Right cardiac atrium (tissue), 5 donors: ENCODE measurements at regions not wholly inside any gene's neighbourhood (a gene's known extent, or its start where the extent isn't known, plus 50 kb on each side); places are given as distances from the start of the nearest gene placed in this dataset.
A peak's percentile ranks its signal among the peaks of the same experiment; 100 is the strongest.

Experiments used
- ATAC-seq, 2 donors: fragments of 200-7000 bp; cut with Tn5 transposase; one replicate each; pipeline versions ENCODE4 v1.8.0 to v1.9.1; 2020; ENCODE audit warnings: moderate library complexity in 2 of 2, mild to moderate bottlenecking in 1 of 2
- DNase-seq, 3 donors: peaks; one replicate each; pipeline ENCODE4 v3.0.0-alpha.2; 2020
- H3K27ac ChIP-seq: one replicate; pipeline ENCODE4 v1.5.1; 2013; ENCODE audit warnings: mild to moderate bottlenecking, low read length, control low read depth, moderate library complexity
- H3K27me3 ChIP-seq: one replicate; pipeline ENCODE4 v1.6.1; 2013; ENCODE audit not compliant: control insufficient read depth, insufficient read depth
- H3K4me1 ChIP-seq: one replicate; pipeline ENCODE4 v1.6.1; 2013; ENCODE audit warnings: low read length; ENCODE audit not compliant: control insufficient read depth, insufficient read depth
- H3K4me3 ChIP-seq: one replicate; pipeline ENCODE4 v1.5.1; 2013; ENCODE audit warnings: low read length, control low read depth
- H3K9me3 ChIP-seq: one replicate; pipeline ENCODE4 v1.6.1; 2013; ENCODE audit warnings: low read length; ENCODE audit not compliant: control insufficient read depth
- WGBS: extraction: QIAGEN DNeasy Blood & Tissue Kit; methylation state at CpG from one replicate; pipeline ENCODE4 v1.1.7; 2013; 5-methylcytosine and 5-hydroxymethylcytosine counted together
- intact Hi-C, 4 donors: fragments of 100-400 bp; cut with DNase I; formaldehyde crosslinking; loops; one replicate each; pipeline versions ENCODE4 v1.11.0 to v1.14.0; 2022 to 2023
- donor health status: healthy with polysubstance abuse.
- donor health status: DM: no; HTN: yes; CAD: no.
- donor health status: DM: no; HTN: no; CAD: no.
- donor health status: DM: no; HTN: yes; CAD: no; lungs with severe emphysema.
- donor health status: DM: yes; HTN: yes; CAD: no.

DNA sequence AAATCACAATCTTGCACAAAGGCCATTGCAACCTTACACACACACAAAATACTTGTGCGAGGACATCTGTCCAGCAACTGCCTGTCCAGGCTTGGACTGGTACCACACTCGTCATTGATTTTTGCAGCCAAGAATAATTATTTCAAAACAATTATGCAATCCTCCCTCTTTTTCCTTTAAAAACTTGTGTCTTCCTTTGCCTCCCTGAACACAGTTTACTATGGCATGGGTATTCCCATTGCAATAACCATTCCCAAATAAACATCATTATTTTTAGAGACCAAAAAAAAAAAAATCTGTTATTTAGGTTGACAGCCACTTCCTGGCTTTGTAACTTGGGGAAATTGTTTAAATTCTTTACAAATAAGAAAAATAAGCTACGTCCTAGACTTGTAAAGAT lies 54.0 kb downstream of the C11orf91 start:
- Histone ChIP-seq H3K4me1 (peaks cover 2% of the 10 kb centered on the region), H3K27ac (no peak overlapping the region), H3K27me3 (no peaks in the 10 kb centered on the region), H3K4me3 (no peak overlapping the region), H3K9me3 (no peaks in the 10 kb centered on the region)
- DNase-seq (no peak), ATAC-seq (peak in 1 of 2 donors; percentile 63)
- intact Hi-C loops, result no loop called here
- WGBS, result 40% methylated on average over 3 of the region's 3 CpGs

GRCh38 chr11:33646168-33646567 lies 54.5 kb downstream of the C11orf91 start:
- intact Hi-C loops, result no loop called here
- Histone ChIP-seq H3K27me3 (no peaks in the 10 kb centered on the region), H3K4me3 (no peak overlapping the region), H3K4me1 (no peaks in the 10 kb centered on the region), H3K27ac (no peak overlapping the region), H3K9me3 (no peaks in the 10 kb centered on the region)
- no peak for DNase-seq
- 89% methylated on average over 4 of the region's 4 CpGs for WGBS
- ATAC-seq, result no peak

DNA sequence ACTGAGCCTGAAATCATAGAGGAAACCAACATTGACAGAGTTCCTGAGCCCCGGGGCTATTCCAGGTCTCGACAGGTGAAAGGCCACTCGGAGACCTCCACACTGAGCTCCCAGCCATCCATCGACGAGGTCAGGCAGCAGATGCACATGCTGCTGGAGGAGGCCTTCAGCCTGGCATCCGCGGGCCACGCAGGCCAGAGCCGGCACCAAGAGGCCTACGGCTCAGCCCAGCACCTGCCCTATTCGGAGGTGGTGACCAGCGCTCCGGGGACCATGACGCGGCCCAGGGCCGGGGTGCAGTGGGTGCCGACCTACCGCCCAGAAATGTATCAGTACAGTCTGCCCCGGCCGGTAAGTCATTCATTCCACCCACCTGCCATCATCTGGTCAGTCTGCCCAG lies 54.9 kb downstream of the C11orf91 start:
- H3K27me3 ChIP-seq, result no peaks in the 10 kb centered on the region
- DNase-seq (no peak), ATAC-seq (no peak)
- 92% methylated on average over 20 of the region's 20 CpGs for WGBS
- intact Hi-C loops, result no loop called here
- no peak overlapping the region for H3K27ac ChIP-seq
- no peaks in the 10 kb centered on the region for H3K9me3 ChIP-seq
- H3K4me3 ChIP-seq, result no peak overlapping the region
- H3K4me1 ChIP-seq, result no peaks in the 10 kb centered on the region

DNA sequence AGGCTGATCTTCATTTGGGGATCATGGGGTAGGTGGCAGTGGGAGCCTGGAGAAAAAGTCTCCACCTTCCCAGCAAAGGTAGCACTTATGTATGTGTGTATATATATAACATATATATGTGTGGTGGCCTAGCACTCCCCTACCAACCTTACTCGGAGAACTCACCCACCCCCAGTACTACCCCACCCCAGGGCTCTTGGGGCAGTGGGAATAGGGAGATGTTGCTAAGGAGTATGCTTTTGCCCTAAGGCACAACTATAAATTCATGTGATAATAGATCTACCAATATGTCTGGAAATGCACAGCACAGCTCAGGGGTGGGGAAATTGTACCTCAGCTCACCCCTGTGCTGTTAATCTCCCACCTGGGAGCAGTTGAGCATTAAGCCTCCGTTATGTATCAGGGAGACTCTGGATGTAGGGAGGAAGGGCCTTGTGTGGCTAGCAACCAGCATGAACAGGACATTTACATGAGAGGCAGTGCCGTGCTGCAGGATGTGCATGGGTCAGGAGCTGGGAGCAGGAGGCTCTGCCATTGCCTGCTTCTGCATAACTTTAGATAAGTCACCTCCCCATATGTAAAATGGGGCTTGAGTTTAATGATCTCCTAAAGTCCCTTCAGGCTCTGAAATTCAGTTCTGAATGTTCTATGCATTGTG lies 57.3 kb downstream of the C11orf91 start:
- 80% methylated on average over 3 of the region's 3 CpGs for WGBS
- DNase-seq (no peak), ATAC-seq (no peak)
- H3K27ac ChIP-seq, result no peak overlapping the region
- no peak overlapping the region for H3K4me3 ChIP-seq
- H3K27me3 ChIP-seq, result no peaks in the 10 kb centered on the region
- peaks cover 3% of the 10 kb centered on the region for H3K4me1 ChIP-seq
- intact Hi-C loops, result no loop called here
- H3K9me3 ChIP-seq, result no peaks in the 10 kb centered on the region

DNA sequence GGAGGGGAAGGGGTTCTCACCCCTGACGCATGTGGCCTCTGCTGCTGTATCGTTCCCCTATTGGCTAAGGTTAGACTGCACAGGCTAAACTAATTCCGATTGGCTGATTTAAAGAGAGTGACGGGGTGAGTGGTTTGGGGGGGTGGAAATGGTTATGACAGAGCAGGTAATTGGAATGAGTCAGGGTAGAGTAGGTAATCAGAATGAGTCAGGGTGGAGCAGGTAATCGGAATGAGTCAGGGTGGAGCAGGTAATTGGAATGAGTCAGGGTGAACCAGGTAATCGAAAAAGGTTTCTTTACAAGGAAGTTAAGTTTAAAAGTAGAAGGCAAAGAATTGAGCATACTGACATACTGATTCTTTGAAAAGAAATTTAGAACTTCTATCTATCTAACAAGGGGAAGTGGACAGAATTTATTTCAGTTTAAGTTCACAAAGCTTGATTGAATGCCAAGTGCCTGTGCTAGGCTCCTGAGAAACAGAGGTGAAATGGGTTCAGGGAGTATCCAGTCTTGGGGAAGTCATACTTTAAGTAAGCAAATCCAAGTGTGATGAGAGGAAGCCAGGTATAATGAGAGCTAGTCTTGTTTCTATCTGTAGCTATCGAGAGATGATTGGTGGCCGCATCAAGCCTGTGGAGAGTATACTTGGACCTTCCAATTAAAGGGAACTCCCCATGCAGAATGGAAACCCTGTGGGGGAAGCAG lies 58.0 kb downstream of the C11orf91 start:
- no peak for DNase-seq
- H3K9me3 ChIP-seq, result no peaks in the 10 kb centered on the region
- intact Hi-C loops, result no loop called here
- no peak overlapping the region for H3K4me3 ChIP-seq
- ATAC-seq, result no peak
- H3K4me1 ChIP-seq, result peaks cover 3% of the 10 kb centered on the region
- WGBS, result 97% methylated on average over 8 of the region's 8 CpGs
- no peak overlapping the region for H3K27ac ChIP-seq
- no peaks in the 10 kb centered on the region for H3K27me3 ChIP-seq

DNA sequence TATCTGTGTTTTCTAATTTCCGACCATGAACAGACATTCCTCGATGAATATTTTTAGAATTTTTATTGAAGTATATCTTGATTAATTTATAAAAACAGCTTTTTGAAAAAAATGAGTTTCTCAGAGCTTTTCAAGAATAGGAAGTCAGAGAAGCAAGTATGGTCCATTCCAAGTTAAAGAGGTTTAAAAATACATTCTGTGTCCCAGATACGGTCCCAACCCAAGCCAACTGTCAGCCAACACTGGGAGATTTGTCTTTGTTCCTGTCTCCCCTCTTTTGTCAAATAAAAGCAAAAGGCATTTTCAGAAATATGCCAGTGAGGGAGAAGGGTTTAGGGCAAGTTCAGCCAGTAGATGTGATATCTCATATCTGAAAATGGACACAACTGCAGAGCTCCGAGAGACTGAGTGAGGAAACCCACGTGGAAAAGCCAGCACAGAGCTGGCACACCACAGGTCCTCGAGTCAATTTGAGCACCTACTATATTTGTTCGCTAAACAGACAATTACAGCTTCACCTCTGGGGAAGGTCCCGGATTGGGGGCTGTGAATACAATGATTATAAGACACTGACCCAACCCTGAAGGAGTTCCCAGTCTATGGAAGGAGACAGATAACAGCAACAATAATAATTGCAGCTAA lies 59.8 kb downstream of the C11orf91 start:
- Histone ChIP-seq H3K4me1 (peaks cover 8% of the 10 kb centered on the region), H3K9me3 (no peaks in the 10 kb centered on the region), H3K4me3 (no peak overlapping the region), H3K27ac (no peak overlapping the region), H3K27me3 (no peaks in the 10 kb centered on the region)
- 24% methylated on average over 8 of the region's 8 CpGs for WGBS
- intact Hi-C loops, result no loop called here
- DNase-seq (no peak), ATAC-seq (peak in 1 of 2 donors; percentile 50)

GRCh38 chr11:33638608-33639007 lies 62.0 kb downstream of the C11orf91 start:
- no peaks in the 10 kb centered on the region for H3K9me3 ChIP-seq
- no peaks in the 10 kb centered on the region for H3K27me3 ChIP-seq
- ATAC-seq (no peak), DNase-seq (no peak)
- H3K27ac ChIP-seq, result no peak overlapping the region
- 40% methylated on average over 1 of the region's 1 CpG for WGBS
- H3K4me3 ChIP-seq, result no peak overlapping the region
- peaks cover 8% of the 10 kb centered on the region for H3K4me1 ChIP-seq
- intact Hi-C loops, result no loop called here

- H3K27me3 ChIP-seq, result no peaks in the 10 kb centered on the region
- no peak for ATAC-seq
- WGBS, result 86% methylated on average over 6 of the region's 6 CpGs
These were observed 64.5 kb downstream of the C11orf91 start for GRCh38 chr11:33636104-33636503.

DNA sequence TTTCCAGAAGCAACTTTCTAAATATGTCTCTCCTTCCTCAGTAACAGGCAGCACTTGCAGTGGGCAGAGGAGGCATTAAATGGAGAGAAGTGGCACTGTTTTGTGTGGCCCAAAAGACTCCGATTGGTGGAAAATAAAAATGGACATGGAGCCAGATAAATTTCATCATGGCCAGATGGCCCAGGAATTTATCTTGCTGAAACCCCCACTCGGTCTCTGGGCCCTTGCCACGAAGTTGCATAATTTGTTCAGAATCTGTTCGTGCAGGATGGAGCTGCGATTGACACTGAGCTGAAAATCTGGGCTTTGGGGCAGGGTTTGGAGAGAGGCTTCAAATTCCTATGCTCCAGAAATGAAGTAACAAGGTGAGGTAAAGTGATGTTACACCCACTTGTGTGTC lies 65.5 kb downstream of the C11orf91 start:
- WGBS, result 46% methylated on average over 5 of the region's 5 CpGs
- H3K9me3 ChIP-seq, result no peaks in the 10 kb centered on the region
- H3K4me3 ChIP-seq, result no peak overlapping the region
- H3K27ac ChIP-seq, result no peak overlapping the region
- no peaks in the 10 kb centered on the region for H3K27me3 ChIP-seq
- H3K4me1 ChIP-seq, result peaks cover 5% of the 10 kb centered on the region
- ATAC-seq, result peak; percentile 57 to 74
- peak; percentile 77 to 87 (median 77) for DNase-seq
- intact Hi-C loops, result no loop called here

More at GRCh38 chr11:33636104-33636503, 64.5 kb downstream of the C11orf91 start:
- H3K4me3 ChIP-seq, result no peak overlapping the region
- H3K9me3 ChIP-seq, result no peaks in the 10 kb centered on the region
- H3K27ac ChIP-seq, result no peak overlapping the region
- peaks cover 8% of the 10 kb centered on the region for H3K4me1 ChIP-seq
- DNase-seq, result no peak
- intact Hi-C loops, result no loop called here

GRCh38 chr11:33634291-33634834 lies 66.3 kb downstream of the C11orf91 start:
- ATAC-seq (no peak), DNase-seq (no peak)
- H3K9me3 ChIP-seq, result no peaks in the 10 kb centered on the region
- H3K4me3 ChIP-seq, result no peak overlapping the region
- no peak overlapping the region for H3K27ac ChIP-seq
- H3K4me1 ChIP-seq, result peaks cover 5% of the 10 kb centered on the region
- no peaks in the 10 kb centered on the region for H3K27me3 ChIP-seq
- 84% methylated on average over 7 of the region's 7 CpGs for WGBS
- intact Hi-C loops, result no loop called here
